HUES48 (cell line): ENCODE measurements at regions not wholly inside any gene's neighbourhood (a gene's known extent, or its start where the extent isn't known, plus 50 kb on each side); places are given as distances from the start of the nearest gene placed in this dataset.

Experiments
- H3K27ac ChIP-seq: one replicate; pipeline ENCODE4 v1.7.0; 2013; ENCODE audit warnings: low read depth, low read length, inconsistent platforms
- H3K27me3 ChIP-seq: 2 replicates; pipeline ENCODE4 v1.6.1; 2013; ENCODE audit warnings: mild to moderate bottlenecking, low read length; ENCODE audit not compliant: control insufficient read depth, insufficient read depth
- H3K36me3 ChIP-seq: 2 replicates; pipeline ENCODE4 v1.6.1; 2013; ENCODE audit warnings: low read length; ENCODE audit not compliant: control insufficient read depth, insufficient read depth
- H3K4me1 ChIP-seq: 2 replicates; pipeline ENCODE4 v1.6.1; 2013; ENCODE audit warnings: mild to moderate bottlenecking, low read length; ENCODE audit not compliant: control insufficient read depth, insufficient read depth
- H3K4me3 ChIP-seq: 2 replicates; pipeline ENCODE4 v1.5.1; 2013; ENCODE audit warnings: mild to moderate bottlenecking, low read depth, low read length
- H3K9ac ChIP-seq: 2 replicates; pipeline ENCODE4 v1.6.1; 2013; ENCODE audit warnings: mild to moderate bottlenecking, low read depth, low read length, moderate library complexity
- H3K9me3 ChIP-seq: 2 replicates; pipeline ENCODE4 v1.6.1; 2013; ENCODE audit warnings: low read length; ENCODE audit not compliant: control insufficient read depth, insufficient read depth

DNA sequence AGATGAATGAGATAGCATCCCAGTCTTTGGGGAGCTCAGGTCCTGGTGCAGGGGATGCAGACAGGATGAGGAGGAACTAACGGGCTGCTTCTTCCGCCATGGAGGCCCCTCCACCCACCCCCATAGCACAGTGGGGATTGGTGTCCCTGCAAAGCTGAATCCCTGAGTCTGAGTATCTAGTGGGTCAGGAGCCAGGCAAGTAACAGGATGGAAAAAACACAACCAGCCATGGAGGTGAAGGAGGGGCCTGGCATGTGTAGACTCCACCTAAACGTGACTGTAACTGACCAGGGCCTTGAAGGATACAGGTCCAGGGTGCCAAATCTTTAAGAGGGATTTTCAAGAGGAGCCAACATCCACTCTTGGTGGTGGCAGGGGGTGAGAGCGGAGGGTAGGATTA is 327.8 kb upstream of the MSX2 start:
- no peak overlapping the region for H3K27ac ChIP-seq
- H3K27me3 ChIP-seq = no peaks in the 10 kb centered on the region
- H3K9ac ChIP-seq = no peak overlapping the region
- no peaks in the 10 kb centered on the region for H3K9me3 ChIP-seq
- H3K4me3 ChIP-seq = no peak overlapping the region
- H3K4me1 ChIP-seq = no peaks in the 10 kb centered on the region
- no peaks in the 10 kb centered on the region for H3K36me3 ChIP-seq

DNA sequence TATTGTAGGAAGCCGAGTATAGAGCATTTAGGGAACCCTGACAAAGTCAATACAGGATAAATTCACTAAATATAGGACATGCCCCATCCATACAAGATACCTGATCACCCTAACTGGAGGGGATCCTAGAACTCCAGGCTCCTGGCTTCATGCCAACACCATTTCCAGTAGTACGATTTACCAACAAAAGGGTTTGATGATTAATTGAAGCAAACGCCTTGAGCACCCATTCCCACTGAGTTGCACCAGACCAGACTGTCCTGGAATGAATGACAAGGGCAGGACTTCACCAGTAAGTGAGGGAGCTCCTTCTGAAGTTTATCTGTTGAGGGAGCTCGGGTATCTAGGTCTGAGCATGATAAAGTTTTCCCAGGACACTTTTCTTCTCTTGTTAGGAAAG is 327.2 kb upstream of the MSX2 start:
- H3K27me3 ChIP-seq = no peaks in the 10 kb centered on the region
- no peak overlapping the region for H3K4me3 ChIP-seq
- no peaks in the 10 kb centered on the region for H3K36me3 ChIP-seq
- no peaks in the 10 kb centered on the region for H3K4me1 ChIP-seq
- H3K9me3 ChIP-seq = no peaks in the 10 kb centered on the region
- H3K27ac ChIP-seq = no peak overlapping the region
- H3K9ac ChIP-seq = no peak overlapping the region

DNA sequence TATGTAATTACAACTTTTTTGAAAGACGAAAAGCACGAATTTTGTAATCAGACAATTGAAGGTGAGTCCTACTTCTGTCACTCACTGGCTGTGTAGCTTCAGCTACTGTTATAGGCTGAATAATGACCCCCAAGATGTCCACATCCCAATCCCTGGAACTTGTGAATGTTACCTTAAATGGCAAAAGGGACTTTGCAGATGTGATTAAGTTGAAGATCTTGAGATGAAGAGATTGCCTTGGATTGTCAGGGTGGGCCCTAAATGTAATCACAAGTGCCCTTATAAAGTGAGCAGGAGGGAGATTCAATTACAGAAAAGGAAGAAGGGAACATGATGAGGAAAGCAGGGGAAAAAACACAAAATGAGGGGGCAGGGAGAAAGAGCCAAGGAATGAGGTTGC is 326.2 kb upstream of the MSX2 start:
- Histone ChIP-seq H3K9ac (no peak overlapping the region), H3K4me1 (no peaks in the 10 kb centered on the region), H3K27me3 (no peaks in the 10 kb centered on the region), H3K36me3 (no peaks in the 10 kb centered on the region), H3K4me3 (no peak overlapping the region), H3K9me3 (no peaks in the 10 kb centered on the region), H3K27ac (no peak overlapping the region)

DNA sequence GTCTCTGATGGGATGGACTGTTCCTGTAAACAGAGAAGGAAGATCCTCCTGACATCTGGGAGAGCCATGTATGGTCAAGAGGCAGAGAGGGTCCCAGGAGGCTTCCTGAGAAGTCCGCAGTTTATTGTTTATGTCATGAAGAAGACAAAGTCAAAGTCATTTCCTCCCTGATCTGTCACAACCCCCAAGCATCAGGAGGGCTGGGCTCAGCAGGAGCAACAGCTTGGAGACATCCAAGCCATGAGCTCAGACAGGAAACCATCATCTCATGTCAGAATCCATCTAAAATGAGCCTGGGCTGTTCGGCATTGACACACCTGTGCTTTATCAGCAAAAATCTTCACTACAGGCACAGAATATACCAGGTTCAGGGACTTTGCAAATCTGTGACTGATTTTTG is 325.0 kb upstream of the MSX2 start:
- Histone ChIP-seq H3K36me3 (no peaks in the 10 kb centered on the region), H3K4me3 (no peak overlapping the region), H3K27ac (no peak overlapping the region), H3K27me3 (no peaks in the 10 kb centered on the region), H3K9ac (no peak overlapping the region), H3K9me3 (no peaks in the 10 kb centered on the region), H3K4me1 (no peaks in the 10 kb centered on the region)

DNA sequence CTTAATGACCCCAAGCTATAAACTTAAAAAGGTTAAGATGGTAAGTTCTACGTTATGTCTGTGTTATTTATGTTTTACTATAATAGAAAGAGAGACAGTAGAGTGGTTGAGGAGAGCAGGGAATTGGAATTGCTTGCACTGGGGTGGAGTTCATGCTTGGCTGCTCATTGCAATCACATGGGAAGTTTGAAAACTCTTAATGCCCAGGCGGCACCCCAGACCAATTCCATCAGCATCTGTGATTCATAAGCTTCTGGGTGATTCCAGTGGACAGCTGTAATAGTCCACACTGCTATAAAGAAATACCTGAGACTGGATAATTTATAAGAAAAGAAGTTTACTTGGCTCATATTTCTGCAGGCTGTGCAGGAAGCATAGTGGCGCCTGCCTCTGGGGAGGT is 323.9 kb upstream of the MSX2 start:
- H3K9ac ChIP-seq = no peak overlapping the region

DNA sequence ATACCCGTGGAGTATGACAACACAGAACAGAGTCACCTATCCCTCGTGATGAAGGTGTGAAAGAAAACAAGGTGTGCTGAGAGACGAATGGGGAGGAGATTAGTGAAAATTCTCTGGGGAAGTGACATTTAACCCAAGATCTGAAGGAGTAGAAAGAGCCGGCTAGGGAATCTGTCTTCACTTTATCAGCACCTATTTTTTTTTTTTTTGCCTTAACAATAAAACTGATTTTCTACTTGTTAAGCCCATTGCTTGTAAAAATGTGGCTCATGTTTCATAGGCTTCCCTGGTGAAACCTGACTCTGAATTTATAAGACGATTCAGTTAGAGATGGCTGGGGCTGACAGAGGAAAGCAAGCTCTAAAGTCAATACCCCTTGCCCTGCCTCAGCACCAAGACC is 322.6 kb upstream of the MSX2 start:
- Histone ChIP-seq H3K27ac (no peak overlapping the region), H3K4me3 (no peak overlapping the region), H3K4me1 (no peaks in the 10 kb centered on the region), H3K9ac (no peak overlapping the region), H3K27me3 (no peaks in the 10 kb centered on the region), H3K9me3 (no peaks in the 10 kb centered on the region), H3K36me3 (no peaks in the 10 kb centered on the region)

More for the DNA sequence above, 323.9 kb upstream of the MSX2 start:
- Histone ChIP-seq H3K9me3 (no peaks in the 10 kb centered on the region), H3K4me1 (no peaks in the 10 kb centered on the region), H3K4me3 (no peak overlapping the region), H3K36me3 (no peaks in the 10 kb centered on the region), H3K27ac (no peak overlapping the region), H3K27me3 (no peaks in the 10 kb centered on the region)

DNA sequence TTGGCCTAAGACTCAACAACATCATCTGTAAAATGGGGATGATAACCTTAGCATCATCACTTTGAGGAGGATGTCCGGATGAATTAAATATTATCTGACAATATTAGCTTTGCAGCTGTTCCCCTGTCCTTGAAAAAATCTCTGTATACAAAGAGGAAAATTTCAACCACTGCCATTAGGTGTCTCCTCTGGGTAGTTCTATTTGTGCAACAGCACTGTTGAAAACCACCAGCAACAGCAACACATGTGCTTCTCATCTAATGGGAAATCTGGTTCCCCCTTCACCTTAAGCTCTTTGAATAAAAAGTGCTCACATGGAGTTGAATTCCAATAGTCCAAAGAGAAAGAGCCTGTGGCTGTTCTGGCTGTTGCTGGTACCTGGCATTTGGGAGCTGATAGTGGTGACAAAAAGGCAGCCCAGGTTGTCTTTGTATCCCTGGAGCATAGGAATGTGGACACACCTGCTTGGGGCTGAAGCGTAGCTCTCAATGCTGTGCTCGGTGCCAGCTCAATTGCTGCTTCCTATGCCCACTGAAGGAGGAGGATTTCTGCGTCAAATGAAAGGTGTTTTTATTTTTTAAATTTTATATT is 322.1 kb upstream of the MSX2 start:
- no peak overlapping the region for H3K4me3 ChIP-seq
- no peaks in the 10 kb centered on the region for H3K9me3 ChIP-seq
- H3K4me1 ChIP-seq = no peaks in the 10 kb centered on the region
- no peaks in the 10 kb centered on the region for H3K27me3 ChIP-seq
- no peak overlapping the region for H3K9ac ChIP-seq
- no peaks in the 10 kb centered on the region for H3K36me3 ChIP-seq
- H3K27ac ChIP-seq = no peak overlapping the region

DNA sequence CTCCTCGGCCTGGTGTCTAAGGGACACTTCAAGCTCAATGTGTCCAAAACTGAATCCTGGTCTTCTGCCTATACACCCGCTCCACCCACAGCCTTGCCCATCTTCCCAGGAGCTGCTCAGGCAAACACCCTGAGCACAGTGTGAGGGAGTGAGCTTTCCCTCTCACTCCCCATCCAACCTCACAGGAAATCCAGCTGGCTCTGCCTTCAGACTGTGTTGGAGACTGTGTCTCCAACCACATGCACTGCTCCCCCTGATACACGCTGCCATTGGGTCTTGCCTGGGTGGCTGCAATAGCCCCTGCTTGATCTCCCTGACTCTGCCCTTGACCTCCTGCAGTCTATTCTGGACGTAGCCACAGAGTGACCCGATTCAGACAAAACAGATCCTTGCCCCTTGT is 319.5 kb upstream of the MSX2 start:
- Histone ChIP-seq H3K4me3 (no peak overlapping the region), H3K27me3 (no peaks in the 10 kb centered on the region), H3K9ac (no peak overlapping the region), H3K4me1 (no peaks in the 10 kb centered on the region), H3K36me3 (no peaks in the 10 kb centered on the region), H3K27ac (no peak overlapping the region), H3K9me3 (no peaks in the 10 kb centered on the region)

DNA sequence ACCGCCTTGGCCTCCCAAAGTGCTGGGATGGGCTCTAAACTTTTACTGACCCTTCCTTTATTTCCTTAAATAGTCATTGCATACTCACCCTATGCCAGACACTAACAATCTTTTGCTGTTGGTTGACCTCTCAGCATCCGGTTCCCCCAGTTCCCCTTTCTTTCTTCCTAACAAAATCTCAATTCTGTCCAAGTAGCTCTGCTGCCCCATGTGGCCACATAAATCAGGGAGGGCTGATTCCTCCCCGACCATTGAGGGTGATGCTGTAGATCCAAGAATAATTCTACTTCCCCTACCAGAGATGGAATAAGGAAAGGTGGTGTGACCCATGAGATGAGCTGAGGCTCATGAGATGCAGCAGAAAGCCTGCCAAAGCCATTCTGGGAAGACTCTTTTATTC is 315.3 kb upstream of the MSX2 start:
- H3K9ac ChIP-seq = no peak overlapping the region
- no peak overlapping the region for H3K4me3 ChIP-seq
- H3K27me3 ChIP-seq = no peaks in the 10 kb centered on the region
- no peaks in the 10 kb centered on the region for H3K9me3 ChIP-seq
- H3K36me3 ChIP-seq = no peaks in the 10 kb centered on the region
- no peak overlapping the region for H3K27ac ChIP-seq
- no peaks in the 10 kb centered on the region; the same call in 1 of the 2 replicates for H3K4me1 ChIP-seq

DNA sequence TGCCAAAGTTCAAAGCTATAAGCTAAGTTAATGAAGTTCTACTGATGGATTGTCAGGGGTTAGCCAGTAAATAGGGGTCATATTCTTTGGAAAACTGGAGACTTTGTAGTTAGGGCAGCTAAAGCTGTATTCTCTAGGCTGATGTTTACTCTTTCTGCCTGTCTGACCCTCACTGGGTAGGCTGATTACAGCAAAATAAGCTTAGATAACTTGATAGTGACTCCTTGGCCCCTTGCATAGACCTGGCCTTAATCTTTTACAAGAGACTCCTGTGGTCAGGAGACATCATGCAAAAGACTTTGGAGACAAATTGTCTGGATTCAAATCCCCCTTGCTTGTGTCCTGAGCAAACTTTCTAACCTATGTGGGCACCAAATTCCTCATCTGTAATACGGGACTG is 314.4 kb upstream of the MSX2 start:
- Histone ChIP-seq H3K9me3 (no peaks in the 10 kb centered on the region), H3K4me3 (no peak overlapping the region), H3K27me3 (no peaks in the 10 kb centered on the region), H3K4me1 (no peaks in the 10 kb centered on the region; the same call in 1 of the 2 replicates), H3K36me3 (no peaks in the 10 kb centered on the region), H3K9ac (no peak overlapping the region), H3K27ac (no peak overlapping the region)

DNA sequence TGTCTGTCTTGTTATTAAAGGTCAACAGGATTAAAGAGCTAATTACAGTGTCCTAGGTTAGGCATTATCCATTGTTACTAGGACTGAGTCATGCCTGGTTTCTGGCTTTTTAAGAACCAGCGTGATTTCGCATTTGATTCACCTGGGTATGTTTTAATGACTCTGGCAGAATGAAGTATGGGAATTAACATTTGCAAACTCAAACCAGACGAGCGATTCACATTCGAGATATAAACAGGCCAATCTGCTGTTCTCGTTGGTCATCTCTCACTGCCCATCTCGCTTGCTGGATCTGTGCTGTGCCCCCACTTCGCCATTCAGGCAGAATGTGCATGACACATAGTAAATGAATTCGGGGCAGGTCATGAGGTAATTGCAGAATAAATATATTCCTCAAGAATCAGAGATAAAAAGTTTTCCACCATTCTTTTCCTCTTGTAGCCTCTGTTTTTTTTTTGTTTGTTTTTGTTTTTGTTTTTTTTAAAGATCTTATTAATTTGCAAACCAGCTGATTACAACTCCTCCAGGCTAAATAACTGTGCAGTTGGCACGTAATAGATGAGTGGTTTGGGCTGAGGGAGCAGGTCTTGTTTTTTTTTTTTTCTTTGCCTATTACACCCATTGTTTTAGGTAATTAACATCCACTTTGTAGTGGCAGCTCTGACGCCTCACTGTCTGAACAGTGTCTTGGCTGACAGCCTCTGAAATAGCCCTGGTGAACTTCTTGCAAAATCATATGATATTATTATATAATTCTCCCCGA is 313.5 kb upstream of the MSX2 start:
- no peak overlapping the region for H3K9ac ChIP-seq
- no peak overlapping the region for H3K27ac ChIP-seq
- no peak overlapping the region for H3K4me3 ChIP-seq
- H3K27me3 ChIP-seq = no peaks in the 10 kb centered on the region
- no peaks in the 10 kb centered on the region for H3K9me3 ChIP-seq
- no peaks in the 10 kb centered on the region for H3K36me3 ChIP-seq
- no peaks in the 10 kb centered on the region; the same call in 1 of the 2 replicates for H3K4me1 ChIP-seq
